SU-DHL-6 (cell line): ENCODE measurements at regions not wholly inside any gene's neighbourhood (a gene's known extent, or its start where the extent isn't known, plus 50 kb on each side); places are given as distances from the start of the nearest gene placed in this dataset.

Source experiments
- H2AFZ ChIP-seq: fragments of 200-600 bp; sonication (generic); 2 replicates; pipeline ENCODE4 v1.6.1; 2014; ENCODE audit warnings: low read depth, mild to moderate bottlenecking, moderate library complexity, mixed read lengths, antibody characterized with exemption, low read length; ENCODE audit not compliant: severe bottlenecking
- H3F3A ChIP-seq: fragments of 200-600 bp; shearing (Covaris generic); 2 replicates; pipeline ENCODE4 v1.6.0; 2016; ENCODE audit warnings: antibody characterized with exemption, mild to moderate bottlenecking; ENCODE audit not compliant: insufficient read depth
- H3K27ac ChIP-seq: fragments of 200-600 bp; sonication (generic); 2 replicates; pipeline ENCODE4 v1.5.1; 2016; ENCODE audit warnings: low read depth, mild to moderate bottlenecking, low read length, moderate library complexity, mixed read lengths
- H3K27me3 ChIP-seq: fragments of 200-600 bp; sonication (generic), shearing (Covaris generic); 2 replicates; pipeline ENCODE4 v1.6.0; 2014; ENCODE audit warnings: mild to moderate bottlenecking, low read length
- H3K36me3 ChIP-seq: fragments of 200-600 bp; sonication (generic); 2 replicates; pipeline ENCODE4 v1.6.1; 2014; ENCODE audit warnings: mild to moderate bottlenecking, low read length, mixed read lengths
- H3K4me2 ChIP-seq: fragments of 300-600, 200-600 bp; shearing (Covaris generic), sonication (generic); 2 replicates; pipeline ENCODE4 v1.6.0; 2014; ENCODE audit warnings: low read length, low read depth, mild to moderate bottlenecking; ENCODE audit not compliant: poor library complexity, severe bottlenecking
- H3K4me3 ChIP-seq: fragments of 200-600 bp; sonication (generic); 2 replicates; pipeline ENCODE4 v1.5.1; 2014; ENCODE audit warnings: antibody characterized with exemption, low read length, mild to moderate bottlenecking, mixed read lengths; ENCODE audit not compliant: insufficient read depth, poor library complexity, severe bottlenecking
- H3K79me2 ChIP-seq: fragments of 200-600 bp; sonication (generic); 2 replicates; pipeline ENCODE4 v1.6.1; 2014; ENCODE audit warnings: mild to moderate bottlenecking, low read length, moderate library complexity; ENCODE audit not compliant: insufficient read depth
- H3K9ac ChIP-seq: fragments of 200-600 bp; sonication (generic); 2 replicates; pipeline ENCODE4 v1.7.0; 2014; ENCODE audit warnings: mild to moderate bottlenecking, low read length
- H3K9me2 ChIP-seq: fragments of 200-600 bp; sonication (generic); replicated peaks from 2 replicates; pipeline ENCODE4 v1.6.1; 2014; ENCODE audit warnings: low read length; ENCODE audit not compliant: insufficient read depth
- H3K9me3 ChIP-seq: fragments of 200-600 bp; sonication (generic); 2 replicates; pipeline ENCODE4 v1.6.1; 2014; ENCODE audit warnings: low read length, mixed read lengths; ENCODE audit not compliant: insufficient read depth
- H4K20me1 ChIP-seq: fragments of 200-600 bp; sonication (generic); 2 replicates; pipeline ENCODE4 v1.6.1; 2014; ENCODE audit warnings: low read depth, mild to moderate bottlenecking, antibody characterized with exemption, low read length, moderate library complexity, mixed read lengths
- CTCF ChIP-seq: fragments of 200-600 bp; sonication (generic); IDR thresholded peaks from one replicate; pipeline ENCODE4 v1.5.1; 2017; ENCODE audit warnings: antibody characterized with exemption, mild to moderate bottlenecking, low read length, moderate library complexity; ENCODE audit not compliant: insufficient read depth, poor library complexity, severe bottlenecking
- EZH2phosphoT487 ChIP-seq: fragments of 200-600 bp; sonication (generic), shearing (Covaris generic); conservative IDR thresholded peaks from 2 replicates; pipeline ENCODE4 v1.6.1; 2018; ENCODE audit warnings: mild to moderate bottlenecking, antibody characterized with exemption, low read length, moderate library complexity, mixed read lengths

- Histone ChIP-seq H3K27ac (no peak overlapping the region), H4K20me1 (no peaks in the 10 kb centered on the region)
Observed at GRCh38 chr13:61188057-61188456, 227.6 kb downstream of the PCDH20 start.

GRCh38 chr13:61187471-61187870 lies 228.2 kb downstream of the PCDH20 start:
- no peak for TF ChIP-seq CTCF
- TF ChIP-seq EZH2phosphoT487 = no peak
- Histone ChIP-seq H2AFZ (no peak overlapping the region), H3K9ac (no peak overlapping the region), H3F3A (no peaks in the 10 kb centered on the region), H3K27ac (no peak overlapping the region), H3K9me2 (no peaks in the 10 kb centered on the region), H3K36me3 (no peaks in the 10 kb centered on the region), H4K20me1 (no peaks in the 10 kb centered on the region), H3K9me3 (no peaks in the 10 kb centered on the region), H3K4me2 (no peak overlapping the region), H3K27me3 (no peaks in the 10 kb centered on the region), H3K4me3 (no peak overlapping the region), H3K79me2 (no peaks in the 10 kb centered on the region)

More at GRCh38 chr13:61188057-61188456, 227.6 kb downstream of the PCDH20 start:
- TF ChIP-seq CTCF (no peak), EZH2phosphoT487 (no peak)
- Histone ChIP-seq H3K9ac (no peak overlapping the region), H3K79me2 (no peaks in the 10 kb centered on the region), H3K9me2 (no peaks in the 10 kb centered on the region), H3K4me3 (no peak overlapping the region), H3K4me2 (no peak overlapping the region), H2AFZ (no peak overlapping the region), H3K36me3 (no peaks in the 10 kb centered on the region), H3F3A (no peaks in the 10 kb centered on the region), H3K9me3 (no peaks in the 10 kb centered on the region), H3K27me3 (no peaks in the 10 kb centered on the region)

GRCh38 chr13:61183670-61184069 lies 232.0 kb downstream of the PCDH20 start:
- TF ChIP-seq CTCF (no peak), EZH2phosphoT487 (no peak)
- Histone ChIP-seq H2AFZ (no peak overlapping the region), H3K27me3 (no peaks in the 10 kb centered on the region), H3K4me2 (no peak overlapping the region), H3K4me3 (no peak overlapping the region), H3K9me2 (no peaks in the 10 kb centered on the region), H3K9me3 (no peaks in the 10 kb centered on the region), H3F3A (no peaks in the 10 kb centered on the region), H3K79me2 (no peaks in the 10 kb centered on the region), H3K27ac (no peak overlapping the region), H4K20me1 (no peaks in the 10 kb centered on the region), H3K9ac (no peak overlapping the region), H3K36me3 (no peaks in the 10 kb centered on the region)
